K562 (cell line): ENCODE measurements at regions not wholly inside any gene's neighbourhood (a gene's known extent, or its start where the extent isn't known, plus 50 kb on each side); places are given as distances from the start of the nearest gene placed in this dataset.
A peak's percentile ranks its signal among the peaks of the same experiment; 100 is the strongest.

ENCODE experiments used
- BDP1 ChIP-seq: IDR thresholded peaks from 3 replicates; pipeline ENCODE4 v1.6.1; 2011; ENCODE audit not compliant: insufficient read length, insufficient read depth
- CHCHD3 ChIP-seq: fragments of 250-450 bp; sonication (Bioruptor Pico); IDR thresholded peaks from 2 replicates; pipeline ENCODE4 v2.1.2; 2022; ENCODE audit warnings: mild to moderate bottlenecking
- DLX4 ChIP-seq: fragments of 250-450 bp; sonication (Bioruptor Pico); IDR thresholded peaks from 2 replicates; pipeline ENCODE4 v1.6.1; 2021; ENCODE audit warnings: mild to moderate bottlenecking
- ELF4 ChIP-seq: fragments of 450-650 bp; formaldehyde crosslinking; IDR thresholded peaks from 2 replicates; pipeline ENCODE4 v1.4.0; 2022; ENCODE audit warnings: missing genetic modification characterization
- EP300 ChIP-seq: IDR thresholded peaks from 2 replicates; pipeline ENCODE4 v1.6.1; 2012; ENCODE audit warnings: low read length, improper control_type of control experiment
- HDAC2 ChIP-seq: fragments of 450-650 bp; IDR thresholded peaks from 2 replicates; pipeline ENCODE4 v1.6.1; 2016; ENCODE audit warnings: mild to moderate bottlenecking
- HNRNPH1 ChIP-seq: fragments of 200-400 bp; formaldehyde crosslinking; optimal IDR thresholded peaks from 2 replicates; pipeline ENCODE3; 2017; ENCODE audit warnings: low read depth, mild to moderate bottlenecking, low read length, moderate library complexity
- NCOA2 ChIP-seq, 2 experiments: fragments of 450-650 bp; IDR thresholded peaks; 2 replicates each; pipeline ENCODE4 v1.6.1; 2018; ENCODE audit warnings: mild to moderate bottlenecking in 2 of 2, moderate library complexity in 1 of 2; ENCODE audit not compliant: partially characterized antibody in 2 of 2
- PHF20 ChIP-seq: fragments of 450-650 bp; IDR thresholded peaks from 2 replicates; pipeline ENCODE4 v1.6.1; 2018; ENCODE audit not compliant: partially characterized antibody
- PHF21A ChIP-seq: fragments of 450-650 bp; IDR thresholded peaks from 2 replicates; pipeline ENCODE4 v1.6.1; 2017; ENCODE audit warnings: low read depth, borderline replicate concordance
- PHF8 ChIP-seq: fragments of 200-600 bp; sonication (generic); IDR thresholded peaks from 2 replicates; pipeline ENCODE4 v1.6.1; 2012; ENCODE audit warnings: mixed run types, mild to moderate bottlenecking, inconsistent platforms, low read length, moderate library complexity, borderline replicate concordance
- RHOXF2B ChIP-seq: fragments of 250-450 bp; sonication (Bioruptor Pico); conservative IDR thresholded peaks from 2 replicates; pipeline ENCODE4 v1.5.1; 2021
- U2AF1 ChIP-seq: fragments of 200-400 bp; formaldehyde crosslinking; optimal IDR thresholded peaks from 2 replicates; pipeline ENCODE3; 2017; ENCODE audit warnings: mild to moderate bottlenecking, low read depth, low read length, moderate library complexity
- ZNF282 ChIP-seq: sonication (generic); formaldehyde crosslinking; IDR thresholded peaks from 2 replicates; pipeline ENCODE4 v1.8.1; 2023; ENCODE audit warnings: missing genetic modification reagents
- TF ChIP-seq, protein P1 (sequence below), 2 experiments: fragments of 450-650 bp in 1 of 2; sonication (generic) in 1 of 2; formaldehyde crosslinking; conservative IDR thresholded peaks; 2 replicates each; pipeline versions ENCODE4 v1.4.0 to v1.8.1; 2020 to 2022; ENCODE audit warnings: mild to moderate bottlenecking in 1 of 2, missing genetic modification reagents in 1 of 2
- TF ChIP-seq, protein P2 (sequence below): fragments of 250-450 bp; sonication (Bioruptor Pico); IDR thresholded peaks from 2 replicates; pipeline ENCODE4 v1.8.0; 2022; ENCODE audit warnings: moderate library complexity, mild to moderate bottlenecking, inconsistent platforms

DNA sequence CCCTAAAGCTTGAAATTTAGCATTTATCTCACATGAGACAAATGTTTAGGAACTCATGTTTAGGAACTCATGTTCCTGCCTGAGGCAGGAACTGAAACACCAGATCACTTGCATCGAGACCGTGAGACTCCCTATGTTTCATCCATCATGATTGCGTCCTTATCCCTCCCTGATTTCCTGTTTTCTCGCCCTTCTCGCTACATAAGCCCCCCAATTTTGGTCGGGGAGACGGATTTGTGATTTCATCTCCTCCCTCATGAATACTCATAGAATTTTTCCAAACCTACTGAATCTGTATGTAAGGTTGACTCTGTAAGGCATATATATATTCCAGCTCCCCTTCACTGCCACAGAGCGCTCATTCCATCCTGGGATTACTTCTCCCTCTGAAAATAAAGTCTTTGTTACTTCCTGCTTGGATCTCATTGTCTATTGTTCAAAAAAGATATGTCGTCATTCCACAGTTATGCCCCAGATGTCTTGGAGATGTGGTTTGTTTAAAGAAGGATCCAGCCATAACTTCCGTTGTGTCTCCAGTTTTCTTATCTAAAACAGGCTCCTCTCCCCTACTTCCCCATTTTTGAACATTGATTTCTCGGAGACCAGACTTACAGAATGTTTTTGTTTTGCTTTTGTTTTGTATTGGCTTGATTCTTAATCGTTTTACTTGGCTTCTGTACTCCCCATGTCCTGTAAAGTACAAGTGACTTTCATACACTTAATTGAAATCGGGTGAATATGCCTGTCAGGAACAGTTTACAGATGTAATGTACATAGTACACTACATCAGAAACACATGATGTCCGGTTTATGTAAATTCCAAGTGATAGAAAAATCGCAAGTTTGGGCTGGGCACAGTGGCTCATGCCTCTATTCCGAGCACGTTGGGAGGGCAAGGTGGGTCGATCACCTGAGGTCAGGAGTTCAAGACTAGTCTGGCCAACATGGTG lies 118.7 kb downstream of the HFE start (continued):
- TF ChIP-seq PHF21A (no peak), DLX4 (no peak), ELF4 (peak; percentile 69), EP300 (peak; percentile 88), BDP1 (no peak), PHF8 (no peak; the same call in 1 of the 2 replicates), HNRNPH1 (no peak), PHF20 (no peak), HDAC2 (peak; percentile 94), U2AF1 (peak; percentile 81), NCOA2 (IDR thresholded peaks at IDR 0.05; ENCODE audit: partially characterized antibody in 2 of 2) (peak in 1 of 2 experiments; percentile 70), CHCHD3 (0 out of 2 replicates have a peak, but pooled peaks have one; percentile 7), RHOXF2B (CRISPR knock-in tag) (no peak), ZNF282 (CRISPR knock-in tag) (no peak)
- TF ChIP-seq, protein P1, sequence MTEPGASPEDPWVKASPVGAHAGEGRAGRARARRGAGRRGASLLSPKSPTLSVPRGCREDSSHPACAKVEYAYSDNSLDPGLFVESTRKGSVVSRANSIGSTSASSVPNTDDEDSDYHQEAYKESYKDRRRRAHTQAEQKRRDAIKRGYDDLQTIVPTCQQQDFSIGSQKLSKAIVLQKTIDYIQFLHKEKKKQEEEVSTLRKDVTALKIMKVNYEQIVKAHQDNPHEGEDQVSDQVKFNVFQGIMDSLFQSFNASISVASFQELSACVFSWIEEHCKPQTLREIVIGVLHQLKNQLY (CRISPR knock-in tag; conservative IDR thresholded peaks at IDR 0.05), result no peak; a peak in 1 of 4 replicates
- TF ChIP-seq, protein P2, sequence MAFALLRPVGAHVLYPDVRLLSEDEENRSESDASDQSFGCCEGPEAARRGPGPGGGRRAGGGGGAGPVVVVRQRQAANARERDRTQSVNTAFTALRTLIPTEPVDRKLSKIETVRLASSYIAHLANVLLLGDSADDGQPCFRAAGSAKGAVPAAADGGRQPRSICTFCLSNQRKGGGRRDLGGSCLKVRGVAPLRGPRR (CRISPR knock-in tag), result no peak
